Endothelial cell of hepatic sinusoid (primary cell): ENCODE measurements at regions not wholly inside any gene's neighbourhood (a gene's known extent, or its start where the extent isn't known, plus 50 kb on each side); places are given as distances from the start of the nearest gene placed in this dataset.

ENCODE experiments used
- in situ Hi-C: cut with HindIII; loops from 2 replicates; pipeline ENCODE4 v1.10.0; 2017; ENCODE audit warnings: low sequenced_read_pairs

DNA sequence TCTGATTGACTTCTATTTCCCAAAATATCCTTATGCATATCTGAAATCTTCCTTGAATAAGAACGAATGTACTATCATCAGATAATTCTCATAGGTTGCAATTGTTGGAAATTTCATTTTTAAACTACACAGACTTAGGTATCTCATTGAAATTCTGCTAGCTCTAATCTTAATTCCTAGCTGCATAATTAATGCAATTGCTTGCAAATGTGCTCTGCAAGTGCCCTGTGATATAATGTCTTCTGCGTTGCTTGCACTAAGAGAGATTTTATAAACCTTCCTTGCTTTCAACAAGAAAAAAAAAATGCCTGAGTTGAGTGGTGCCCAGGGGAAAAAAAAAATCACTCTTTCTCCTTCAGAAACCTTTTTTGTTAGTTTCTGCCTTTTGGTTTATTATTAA is 354.9 kb downstream of the TFAP2A start:
- in situ Hi-C loops = no loop called here

- in situ Hi-C loops = no loop called here
Measured at GRCh38 chr6:10054672-10055071, 360.2 kb downstream of the TFAP2A start.

- in situ Hi-C loops = no loop called here
Measured at GRCh38 chr6:10051283-10051682, 363.6 kb downstream of the TFAP2A start.

DNA sequence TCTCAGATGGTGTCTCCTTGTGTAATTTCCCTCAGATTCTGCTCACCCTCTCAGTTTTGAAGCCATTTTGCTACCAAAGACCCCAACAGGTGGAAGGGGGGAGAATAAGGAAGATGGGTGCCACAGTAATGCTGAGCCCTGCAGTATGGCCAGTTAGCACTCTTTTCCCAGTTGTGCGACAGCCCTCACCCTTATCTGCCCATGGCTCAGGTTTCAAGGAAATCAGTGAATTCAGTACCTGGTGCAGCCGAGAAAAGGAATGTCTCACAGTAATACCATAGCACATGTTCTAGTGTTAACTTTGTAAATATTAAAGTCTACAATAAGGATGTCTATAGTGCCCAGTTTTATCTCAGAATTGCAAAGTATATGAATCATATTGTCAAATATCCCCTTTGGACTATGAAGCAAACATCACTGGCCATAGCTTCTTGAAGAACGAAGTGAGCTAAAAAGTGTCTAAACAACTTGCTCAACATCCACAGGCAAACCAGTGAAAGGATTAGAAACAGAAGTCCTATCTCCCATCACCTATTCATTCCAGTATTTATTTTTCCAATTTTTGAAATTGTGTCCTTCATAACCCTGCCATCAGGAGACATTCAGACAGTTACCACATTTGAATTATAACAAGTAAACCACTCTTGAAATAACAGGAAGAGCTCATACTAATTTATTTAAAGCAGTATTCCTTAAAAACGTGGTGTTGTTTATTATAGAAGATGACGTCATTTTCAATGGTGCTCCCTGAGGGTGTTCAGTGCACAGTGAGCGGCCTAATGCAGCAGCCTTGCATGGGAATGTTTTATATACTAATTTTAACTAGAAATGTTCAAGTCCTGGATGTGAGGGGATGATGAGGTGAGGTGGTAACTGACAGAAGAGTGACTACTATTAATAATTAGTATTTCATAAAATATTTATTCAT is 366.2 kb downstream of the TFAP2A start:
- in situ Hi-C loops = loop anchor here (5.0 kb wide), 1 partner anchor 36 kb away; no protein-coding TSS in a partner anchor

DNA sequence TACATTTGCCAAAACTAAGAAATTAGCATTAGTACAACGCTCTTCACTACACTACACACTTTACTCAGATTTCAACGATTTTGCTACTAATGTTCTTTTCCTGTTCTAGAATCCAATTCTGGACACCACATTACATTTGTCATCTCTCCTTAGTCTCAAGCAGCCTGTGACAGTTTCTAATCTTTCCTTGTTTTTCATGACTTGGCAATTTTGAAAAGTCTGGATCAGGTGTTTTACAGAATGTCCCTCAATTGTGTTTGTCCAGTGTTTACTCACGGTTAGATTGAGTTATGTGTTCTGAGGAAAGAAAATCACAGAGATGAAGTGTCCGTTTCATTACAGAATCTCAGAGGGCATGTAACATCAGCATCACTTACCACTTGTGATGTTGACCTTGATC is 372.6 kb downstream of the TFAP2A start:
- in situ Hi-C loops = no loop called here

- in situ Hi-C loops = no loop called here
Measured at GRCh38 chr6:10033223-10033829, 381.5 kb downstream of the TFAP2A start.

- in situ Hi-C loops = no loop called here
Measured at GRCh38 chr6:10031617-10032016, 383.3 kb downstream of the TFAP2A start.

GRCh38 chr6:10030942-10031537 is 383.8 kb downstream of the TFAP2A start:
- in situ Hi-C loops = no loop called here

- in situ Hi-C loops = no loop called here
Measured at GRCh38 chr6:10028222-10028621, 386.7 kb downstream of the TFAP2A start.

GRCh38 chr6:10019851-10020250 is 395.0 kb downstream of the TFAP2A start:
- in situ Hi-C loops = loop anchor here (5.0 kb wide), 1 partner anchor 92 kb away; no protein-coding TSS in a partner anchor

- in situ Hi-C loops = loop anchor here (5.0 kb wide), 1 partner anchor 33 kb away; no protein-coding TSS in a partner anchor
Measured at GRCh38 chr6:10014557-10014956, 400.3 kb downstream of the TFAP2A start.

DNA sequence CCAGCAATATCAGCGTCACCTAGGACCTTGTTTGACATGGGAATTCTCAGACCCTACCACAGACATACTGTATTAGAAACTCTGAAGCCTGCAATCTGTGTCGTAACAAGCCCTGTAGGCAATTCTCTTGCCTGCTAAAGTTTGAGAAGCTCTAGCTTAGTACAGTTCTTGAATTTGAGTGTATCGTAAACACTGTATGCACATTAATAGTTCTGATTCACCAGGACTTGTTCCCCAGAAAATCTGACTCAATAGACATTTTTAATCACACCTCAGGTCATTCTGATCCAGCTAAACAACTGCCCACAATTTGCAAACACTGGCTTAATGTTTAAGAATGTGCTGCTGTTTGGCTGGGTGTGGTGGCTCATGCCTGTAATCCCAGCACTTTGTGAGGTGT is 414.3 kb downstream of the TFAP2A start:
- in situ Hi-C loops = no loop called here

GRCh38 chr6:9999796-10000195 is 415.1 kb downstream of the TFAP2A start:
- in situ Hi-C loops = no loop called here

GRCh38 chr6:9986273-9986672 is 428.6 kb downstream of the TFAP2A start:
- in situ Hi-C loops = no loop called here

- in situ Hi-C loops = no loop called here
Measured at GRCh38 chr6:9985481-9985880, 429.4 kb downstream of the TFAP2A start.

- in situ Hi-C loops = no loop called here
Measured at GRCh38 chr6:9984607-9985006, 430.3 kb downstream of the TFAP2A start.

DNA sequence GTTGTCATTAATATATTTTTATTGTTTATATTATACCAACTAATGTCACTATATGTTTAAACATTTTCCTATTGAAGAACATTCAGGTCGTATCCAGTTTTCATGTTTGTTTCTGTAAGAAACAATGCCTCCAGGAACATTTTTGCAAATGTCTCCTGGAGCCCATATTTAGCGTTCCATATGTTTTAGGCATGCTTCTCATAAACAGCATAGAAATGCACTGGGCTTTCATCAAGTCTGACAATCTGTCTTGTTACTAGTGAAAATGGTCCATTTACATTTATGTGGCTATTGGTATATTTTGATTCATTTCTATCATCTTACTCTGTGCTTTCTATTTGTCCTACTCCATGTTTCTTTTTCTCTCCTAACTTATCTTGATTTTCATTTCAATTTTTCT is 431.7 kb downstream of the TFAP2A start:
- in situ Hi-C loops = no loop called here

DNA sequence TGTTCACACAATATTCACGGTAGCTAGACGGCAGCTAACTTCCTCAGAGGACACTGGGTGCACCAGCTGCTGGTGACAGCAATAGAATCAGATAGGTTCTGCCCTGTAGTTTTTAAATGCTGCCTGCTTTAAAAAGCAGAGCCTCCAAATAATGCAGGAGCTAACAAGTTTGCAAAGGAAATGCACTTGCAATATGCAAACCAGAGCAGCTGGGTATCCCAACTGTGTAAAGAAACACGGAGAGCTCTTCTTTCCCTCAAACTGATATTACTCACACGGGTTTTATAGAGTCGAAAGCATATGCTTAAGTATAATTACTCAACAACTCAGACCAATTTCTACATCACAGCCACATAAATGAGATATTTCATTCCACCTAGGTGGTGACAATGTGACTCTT is 432.7 kb downstream of the TFAP2A start:
- in situ Hi-C loops = no loop called here

DNA sequence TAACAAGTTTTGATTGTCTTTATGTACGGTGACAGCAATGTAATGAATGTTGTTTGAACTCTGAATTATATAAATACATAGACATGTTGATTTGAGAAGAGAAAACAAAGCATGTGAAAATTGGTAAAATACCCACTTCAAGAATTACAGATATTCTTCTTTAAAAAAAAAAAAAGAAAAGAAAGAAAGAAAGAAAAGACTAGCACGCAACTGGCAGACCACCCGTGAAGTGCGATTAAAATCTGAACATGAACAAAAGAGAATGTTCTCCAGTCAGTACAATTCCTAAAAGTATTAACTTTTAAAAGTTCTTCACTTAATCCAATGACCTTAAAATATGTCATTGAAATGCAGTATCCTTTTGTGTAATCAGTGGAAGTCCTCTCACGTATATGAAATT is 434.9 kb downstream of the TFAP2A start:
- in situ Hi-C loops = no loop called here

GRCh38 chr6:9978480-9978879 is 436.4 kb downstream of the TFAP2A start:
- in situ Hi-C loops = no loop called here

GRCh38 chr6:9977411-9977810 is 437.5 kb downstream of the TFAP2A start:
- in situ Hi-C loops = no loop called here

- in situ Hi-C loops = no loop called here
Measured at GRCh38 chr6:9961646-9962045, 453.2 kb downstream of the TFAP2A start.
